Liver (tissue), 8 donors: ENCODE measurements at regions not wholly inside any gene's neighbourhood (a gene's known extent, or its start where the extent isn't known, plus 50 kb on each side); places are given as distances from the start of the nearest gene placed in this dataset.

Source experiments
- DNase-seq: peaks from one replicate; pipeline ENCODE4 v3.0.0-alpha.2; 2017; ENCODE audit warnings: low spot score
- H3K27ac ChIP-seq, 2 donors: one replicate each; pipeline ENCODE4 v1.7.0; 2013; ENCODE audit warnings: inconsistent platforms in 2 of 2, low read length in 2 of 2, control low read depth in 1 of 2, low read depth in 1 of 2, mild to moderate bottlenecking in 1 of 2
- H3K27me3 ChIP-seq, 4 donors: one replicate each; pipeline versions ENCODE4 v1.6.1 to v1.7.0; 2013; ENCODE audit warnings: low read length in 3 of 4, inconsistent platforms in 1 of 4, mild to moderate bottlenecking in 1 of 4, moderate library complexity in 1 of 4; ENCODE audit not compliant: control insufficient read depth in 4 of 4, insufficient read depth in 4 of 4
- H3K36me3 ChIP-seq, 4 donors: one replicate each; pipeline versions ENCODE4 v1.6.1 to v1.7.0; 2013; ENCODE audit warnings: low read length in 3 of 4, mild to moderate bottlenecking in 3 of 4, low read depth in 1 of 4, moderate library complexity in 1 of 4; ENCODE audit not compliant: control insufficient read depth in 4 of 4, insufficient read depth in 3 of 4
- H3K4me1 ChIP-seq, 4 donors: one replicate each; pipeline versions ENCODE4 v1.6.1 to v1.7.0; 2013; ENCODE audit warnings: low read length in 3 of 4, mild to moderate bottlenecking in 3 of 4, moderate library complexity in 1 of 4; ENCODE audit not compliant: control insufficient read depth in 4 of 4, insufficient read depth in 4 of 4
- H3K4me3 ChIP-seq, 3 donors: one replicate each; pipeline versions ENCODE4 v1.6.1 to v1.7.0; 2013; ENCODE audit warnings: low read length in 3 of 3, control low read depth in 1 of 3, low read depth in 1 of 3, mild to moderate bottlenecking in 1 of 3
- H3K9ac ChIP-seq, 2 donors: one replicate each; pipeline ENCODE4 v1.7.0; 2013; ENCODE audit warnings: low read length in 2 of 2, mild to moderate bottlenecking in 2 of 2, moderate library complexity in 2 of 2, control low read depth in 1 of 2, low read depth in 1 of 2
- H3K9me3 ChIP-seq, 4 donors: one replicate each; pipeline versions ENCODE4 v1.6.1 to v1.7.0; 2013; ENCODE audit warnings: low read length in 3 of 4; ENCODE audit not compliant: control insufficient read depth in 4 of 4
- ATF3 ChIP-seq: IDR thresholded peaks from 2 replicates; pipeline ENCODE4 v1.6.1; 2016; ENCODE audit warnings: antibody characterized with exemption
- CTCF ChIP-seq: fragments of 150-350 bp; IDR thresholded peaks from 2 replicates; pipeline ENCODE4 v1.5.1; 2017; ENCODE audit warnings: improper control_type of control experiment, low read depth, low read length; ENCODE audit not compliant: missing input control
- FOXA1 ChIP-seq: IDR thresholded peaks from 2 replicates; pipeline ENCODE4 v1.6.1; 2016; ENCODE audit warnings: antibody characterized with exemption
- FOXA2 ChIP-seq: IDR thresholded peaks from 2 replicates; pipeline ENCODE4 v1.6.1; 2016; ENCODE audit warnings: antibody characterized with exemption
- GABPA ChIP-seq, 2 donors: IDR thresholded peaks in 1 of 2; conservative IDR thresholded peaks in 1 of 2; 2 replicates each; pipeline ENCODE4 v1.6.1; 2016; ENCODE audit warnings: antibody characterized with exemption in 2 of 2, mild to moderate bottlenecking in 1 of 2, moderate library complexity in 1 of 2
- HNF4A ChIP-seq, 2 donors: conservative IDR thresholded peaks; 2 replicates each; pipeline ENCODE4 v1.6.1; 2016; ENCODE audit warnings: antibody characterized with exemption in 2 of 2, mild to moderate bottlenecking in 2 of 2
- HNF4G ChIP-seq: IDR thresholded peaks from 2 replicates; pipeline ENCODE4 v1.6.1; 2016; ENCODE audit warnings: antibody characterized with exemption
- JUND ChIP-seq, 2 donors: IDR thresholded peaks; 2 replicates each; pipeline ENCODE4 v1.6.1; 2016; ENCODE audit warnings: antibody characterized with exemption in 2 of 2
- MAX ChIP-seq: IDR thresholded peaks from 2 replicates; pipeline ENCODE4 v1.6.1; 2016; ENCODE audit warnings: antibody characterized with exemption
- NR2F2 ChIP-seq: IDR thresholded peaks from 2 replicates; pipeline ENCODE4 v1.6.1; 2016; ENCODE audit warnings: antibody characterized with exemption
- RAD21 ChIP-seq, 2 donors: IDR thresholded peaks; 2 replicates each; pipeline ENCODE4 v1.6.1; 2016; ENCODE audit warnings: antibody characterized with exemption in 2 of 2, mild to moderate bottlenecking in 2 of 2
- REST ChIP-seq: IDR thresholded peaks from 2 replicates; pipeline ENCODE4 v1.6.1; 2016; ENCODE audit warnings: antibody characterized with exemption, mild to moderate bottlenecking
- RXRA ChIP-seq, 2 donors: IDR thresholded peaks; 2 replicates each; pipeline ENCODE4 v1.6.1; 2017 to 2018; ENCODE audit warnings: antibody characterized with exemption in 2 of 2, mild to moderate bottlenecking in 1 of 2
- SP1 ChIP-seq: IDR thresholded peaks from 2 replicates; pipeline ENCODE4 v1.6.1; 2018; ENCODE audit warnings: antibody characterized with exemption, mild to moderate bottlenecking
- TAF1 ChIP-seq: conservative IDR thresholded peaks from 2 replicates; pipeline ENCODE4 v1.6.1; 2016; ENCODE audit warnings: antibody characterized with exemption, mild to moderate bottlenecking
- YY1 ChIP-seq: IDR thresholded peaks from 2 replicates; pipeline ENCODE4 v1.6.1; 2016; ENCODE audit warnings: antibody characterized with exemption, mild to moderate bottlenecking
- ZBTB33 ChIP-seq: IDR thresholded peaks from 2 replicates; pipeline ENCODE4 v1.6.1; 2016; ENCODE audit warnings: antibody characterized with exemption
- WGBS: extraction: QIAGEN DNeasy Blood & Tissue Kit; methylation state at CpG from one replicate; pipeline ENCODE4 v1.1.7; 2013; 5-methylcytosine and 5-hydroxymethylcytosine counted together
- donor health status: healthy.
- donor health status: healthy.
- donor health status: healthy.
- donor health status: healthy.
- donor health status: healthy.

GRCh38 chr5:10870791-10871190, 109.8 kb upstream of the DAP start:
- no peaks in the 10 kb centered on the region for H3K4me1 ChIP-seq
- H3K27ac ChIP-seq, result no peak overlapping the region
- H3K27me3 ChIP-seq, result no peaks in the 10 kb centered on the region
- TF ChIP-seq ZBTB33, result no peak
- no peak overlapping the region for H3K4me3 ChIP-seq
- WGBS, result 91% methylated on average over 11 of the region's 11 CpGs
- no peaks in the 10 kb centered on the region for H3K36me3 ChIP-seq
- no peaks in the 10 kb centered on the region for H3K9me3 ChIP-seq
- DNase-seq, result no peak
- H3K9ac ChIP-seq, result no peak overlapping the region

- Histone ChIP-seq H3K9me3 (no peaks in the 10 kb centered on the region), H3K27ac (no peak overlapping the region), H3K36me3 (no peaks in the 10 kb centered on the region), H3K27me3 (no peaks in the 10 kb centered on the region), H3K4me1 (no peaks in the 10 kb centered on the region), H3K4me3 (no peak overlapping the region), H3K9ac (no peak overlapping the region)
- no peak for DNase-seq
- 73% methylated on average over 7 of the region's 7 CpGs for WGBS
- TF ChIP-seq RAD21 (IDR thresholded peaks at IDR 0.05) (no peak), HNF4A (conservative IDR thresholded peaks at IDR 0.05) (no peak), RXRA (IDR thresholded peaks at IDR 0.05) (no peak), GABPA (IDR thresholded peaks at IDR 0.05 in 1 of 2, conservative IDR thresholded peaks at IDR 0.05 in 1 of 2) (no peak), SP1 (no peak), ATF3 (no peak), MAX (no peak), FOXA2 (no peak), JUND (IDR thresholded peaks at IDR 0.05) (no peak), HNF4G (no peak), YY1 (no peak), ZBTB33 (no peak), FOXA1 (no peak), NR2F2 (no peak), TAF1 (no peak), CTCF (no peak), REST (no peak)
These were observed 107.9 kb upstream of the DAP start for GRCh38 chr5:10868956-10869355.
